Brain microvascular endothelial cell (primary cell): ENCODE measurements at regions not wholly inside any gene's neighbourhood (a gene's known extent, or its start where the extent isn't known, plus 50 kb on each side); places are given as distances from the start of the nearest gene placed in this dataset.

Experiments used
- DNase-seq: peaks from one replicate; pipeline ENCODE4 v3.0.0-alpha.2; 2020
- H3K27ac ChIP-seq: fragments of 250-450 bp; sonication (Bioruptor Pico); 2 replicates; pipeline ENCODE4 v1.5.1; 2020; ENCODE audit warnings: mild to moderate bottlenecking, moderate library complexity
- H3K27me3 ChIP-seq: fragments of 250-450 bp; sonication (Bioruptor Pico); replicated peaks from 2 replicates; pipeline ENCODE4 v1.5.1; 2020; ENCODE audit warnings: mild to moderate bottlenecking
- H3K36me3 ChIP-seq: fragments of 250-450 bp; sonication (Bioruptor Pico); replicated peaks from 2 replicates; pipeline ENCODE4 v1.5.1; 2020; ENCODE audit warnings: mild to moderate bottlenecking
- H3K4me3 ChIP-seq: 2 replicates; pipeline ENCODE4 v1.5.1; 2011; ENCODE audit warnings: low read depth, mild to moderate bottlenecking, control low read depth, low read length, moderate library complexity
- CTCF ChIP-seq: IDR thresholded peaks from 2 replicates; pipeline ENCODE4 v1.5.1; 2011; ENCODE audit warnings: low read depth, mild to moderate bottlenecking, moderate library complexity, low read length, control low read depth, inconsistent platforms; ENCODE audit errors: missing control alignments
- in situ Hi-C: cut with HindIII; loops from 2 replicates; pipeline ENCODE4 v1.10.0; 2017; ENCODE audit warnings: low sequenced_read_pairs, low pct_ligation_motif_present

GRCh38 chr10:130727766-130728490 is 583.6 kb downstream of the TCERG1L start:
- Histone ChIP-seq H3K4me3 (no peak overlapping the region), H3K36me3 (no peaks in the 10 kb centered on the region), H3K27me3 (no peaks in the 10 kb centered on the region), H3K27ac (no peak overlapping the region)
- in situ Hi-C loops, result no loop called here
- DNase-seq, result no peak
- TF ChIP-seq CTCF, result no peak

GRCh38 chr10:130728531-130729215 is 582.8 kb downstream of the TCERG1L start:
- DNase-seq, result no peak
- no peak for TF ChIP-seq CTCF
- no peaks in the 10 kb centered on the region for H3K27me3 ChIP-seq
- in situ Hi-C loops, result no loop called here
- no peak overlapping the region for H3K4me3 ChIP-seq
- no peaks in the 10 kb centered on the region for H3K36me3 ChIP-seq
- H3K27ac ChIP-seq, result no peak overlapping the region

DNA sequence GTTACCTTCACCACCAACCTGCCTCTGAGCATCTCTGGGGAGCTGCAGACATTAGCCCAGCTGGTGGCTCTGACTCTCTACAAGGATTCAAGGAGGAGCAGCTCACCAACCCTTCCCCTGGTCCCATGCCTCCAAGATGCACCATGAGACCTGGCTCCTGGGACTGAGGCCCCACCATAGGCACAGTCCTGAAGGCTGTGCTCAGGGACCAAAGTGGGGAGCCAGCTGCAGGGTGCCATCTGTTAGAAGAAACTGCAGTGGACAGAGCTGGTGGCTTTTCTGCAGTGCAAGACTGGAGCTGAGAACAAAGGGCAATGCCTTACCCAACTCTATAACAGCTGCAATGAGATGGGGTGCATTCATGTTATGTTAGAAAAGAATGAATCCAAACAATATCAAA is 581.6 kb downstream of the TCERG1L start:
- Histone ChIP-seq H3K4me3 (no peak overlapping the region), H3K27me3 (no peaks in the 10 kb centered on the region), H3K27ac (no peak overlapping the region), H3K36me3 (no peaks in the 10 kb centered on the region)
- in situ Hi-C loops, result no loop called here
- TF ChIP-seq CTCF, result no peak
- DNase-seq, result no peak

- Histone ChIP-seq H3K27me3 (no peaks in the 10 kb centered on the region), H3K36me3 (no peaks in the 10 kb centered on the region), H3K27ac (no peak overlapping the region), H3K4me3 (no peak overlapping the region)
- in situ Hi-C loops, result no loop called here
- DNase-seq, result no peak
- no peak for TF ChIP-seq CTCF
These were observed 574.3 kb downstream of the TCERG1L start for GRCh38 chr10:130737186-130737585.

DNA sequence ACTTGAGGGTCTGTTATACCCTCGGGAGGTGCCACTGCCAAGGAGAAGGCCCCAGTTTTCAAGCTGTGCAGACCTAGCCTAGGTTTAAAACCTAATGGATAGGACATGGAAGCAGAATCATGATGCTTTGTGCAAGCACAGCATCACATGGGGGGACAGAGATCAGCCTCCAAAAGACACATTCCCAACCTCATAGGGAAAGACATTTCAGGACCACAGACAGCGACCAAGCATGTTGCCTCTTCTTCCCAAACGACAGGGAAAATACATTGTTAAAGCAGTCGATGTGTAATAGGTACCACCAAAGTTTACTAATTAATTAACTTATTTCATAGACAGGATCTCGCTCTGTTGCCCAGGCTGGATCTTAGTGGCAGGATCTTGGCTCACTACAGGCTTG is 573.9 kb downstream of the TCERG1L start:
- no peak for TF ChIP-seq CTCF
- in situ Hi-C loops, result no loop called here
- Histone ChIP-seq H3K4me3 (no peak overlapping the region), H3K27ac (no peak overlapping the region), H3K36me3 (no peaks in the 10 kb centered on the region), H3K27me3 (no peaks in the 10 kb centered on the region)
- DNase-seq, result no peak
